Karpas-422 (cell line): ENCODE measurements at regions not wholly inside any gene's neighbourhood (a gene's known extent, or its start where the extent isn't known, plus 50 kb on each side); places are given as distances from the start of the nearest gene placed in this dataset.

Source experiments
- DNase-seq: peaks from one replicate; pipeline ENCODE4 v3.0.0-alpha.2; 2015
- H2AFZ ChIP-seq: fragments of 200-600 bp; sonication (generic); 2 replicates; pipeline ENCODE4 v1.6.1; 2014; ENCODE audit warnings: antibody characterized with exemption, low read length, mixed read lengths
- H3K27ac ChIP-seq: fragments of 200-600 bp; sonication (generic); 2 replicates; pipeline ENCODE4 v1.5.1; 2014; ENCODE audit warnings: mild to moderate bottlenecking, low read length, moderate library complexity
- H3K27me3 ChIP-seq: fragments of 200-600 bp; sonication (generic); 2 replicates; pipeline ENCODE4 v1.6.1; 2014; ENCODE audit warnings: low read length, mixed read lengths
- H3K36me3 ChIP-seq: fragments of 200-600 bp; sonication (generic); 2 replicates; pipeline ENCODE4 v1.6.1; 2014; ENCODE audit warnings: low read length, mixed read lengths; ENCODE audit not compliant: insufficient read depth
- H3K4me1 ChIP-seq: fragments of 200-600 bp; sonication (generic); 2 replicates; pipeline ENCODE4 v1.6.1; 2014; ENCODE audit warnings: mild to moderate bottlenecking, low read length, mixed read lengths
- H3K4me2 ChIP-seq: fragments of 200-600 bp; sonication (generic); 2 replicates; pipeline ENCODE4 v1.6.1; 2014; ENCODE audit warnings: low read length, low read depth, mild to moderate bottlenecking; ENCODE audit not compliant: poor library complexity, severe bottlenecking
- H3K4me3 ChIP-seq: fragments of 200-600 bp; sonication (generic); 2 replicates; pipeline ENCODE4 v1.5.1; 2014; ENCODE audit warnings: mild to moderate bottlenecking, antibody characterized with exemption, low read length, mixed read lengths
- H3K79me2 ChIP-seq: fragments of 200-600 bp; sonication (generic); 2 replicates; pipeline ENCODE4 v1.6.1; 2014; ENCODE audit warnings: mild to moderate bottlenecking, low read length, mixed read lengths
- H3K9ac ChIP-seq: fragments of 200-600 bp; sonication (generic); 2 replicates; pipeline ENCODE4 v1.6.0; 2014; ENCODE audit warnings: low read length
- H3K9me2 ChIP-seq: fragments of 200-600 bp; sonication (generic), shearing (Covaris generic); replicated peaks from 2 replicates; pipeline ENCODE4 v1.6.0; 2014; ENCODE audit warnings: mild to moderate bottlenecking, low read length, moderate library complexity; ENCODE audit not compliant: insufficient read depth
- H3K9me3 ChIP-seq: fragments of 300-700, 200-600 bp; sonication (generic); 2 replicates; pipeline ENCODE4 v1.6.1; 2014; ENCODE audit warnings: low read length, mixed read lengths
- H4K20me1 ChIP-seq: fragments of 200-600 bp; sonication (generic); 2 replicates; pipeline ENCODE4 v1.6.1; 2014; ENCODE audit warnings: mild to moderate bottlenecking, antibody characterized with exemption, low read length, low read depth; ENCODE audit not compliant: insufficient read depth

- H3K79me2 ChIP-seq: no peaks in the 10 kb centered on the region
- H3K4me1 ChIP-seq: no peaks in the 10 kb centered on the region
- H3K4me3 ChIP-seq: no peak overlapping the region
- H3K27me3 ChIP-seq: no peaks in the 10 kb centered on the region
- H3K36me3 ChIP-seq: no peaks in the 10 kb centered on the region
- no peak overlapping the region for H3K27ac ChIP-seq
- no peaks in the 10 kb centered on the region for H3K9me3 ChIP-seq
- no peaks in the 10 kb centered on the region for H4K20me1 ChIP-seq
- no peak overlapping the region for H3K4me2 ChIP-seq
- H2AFZ ChIP-seq: no peak overlapping the region
- no peak overlapping the region for H3K9ac ChIP-seq
- no peaks in the 10 kb centered on the region for H3K9me2 ChIP-seq
- no peak for DNase-seq
Observed at GRCh38 chr9:22718653-22719052, 272.0 kb downstream of the DMRTA1 start.

- Histone ChIP-seq H4K20me1 (no peaks in the 10 kb centered on the region), H3K27me3 (no peaks in the 10 kb centered on the region), H2AFZ (no peak overlapping the region), H3K4me2 (no peak overlapping the region), H3K4me3 (no peak overlapping the region), H3K4me1 (no peaks in the 10 kb centered on the region), H3K79me2 (no peaks in the 10 kb centered on the region), H3K9ac (no peak overlapping the region), H3K27ac (no peak overlapping the region), H3K9me2 (no peaks in the 10 kb centered on the region), H3K36me3 (no peaks in the 10 kb centered on the region), H3K9me3 (no peaks in the 10 kb centered on the region)
- DNase-seq: no peak
Observed at GRCh38 chr9:22722492-22722891, 275.9 kb downstream of the DMRTA1 start.

GRCh38 chr9:22731786-22732185, 285.2 kb downstream of the DMRTA1 start:
- H3K9me3 ChIP-seq: no peaks in the 10 kb centered on the region
- H3K79me2 ChIP-seq: no peaks in the 10 kb centered on the region
- no peak overlapping the region for H3K27ac ChIP-seq
- no peak overlapping the region for H3K9ac ChIP-seq
- no peaks in the 10 kb centered on the region for H4K20me1 ChIP-seq
- H3K36me3 ChIP-seq: no peaks in the 10 kb centered on the region
- H3K27me3 ChIP-seq: no peaks in the 10 kb centered on the region
- H3K4me1 ChIP-seq: no peaks in the 10 kb centered on the region
- H3K9me2 ChIP-seq: no peaks in the 10 kb centered on the region
- no peak for DNase-seq
- H3K4me3 ChIP-seq: no peak overlapping the region
- no peak overlapping the region for H3K4me2 ChIP-seq
- H2AFZ ChIP-seq: no peak overlapping the region

- no peaks in the 10 kb centered on the region for H3K36me3 ChIP-seq
- no peaks in the 10 kb centered on the region for H3K9me3 ChIP-seq
- no peak for DNase-seq
- no peak overlapping the region for H3K4me2 ChIP-seq
- H2AFZ ChIP-seq: no peak overlapping the region
- no peak overlapping the region for H3K27ac ChIP-seq
- no peak overlapping the region for H3K9ac ChIP-seq
- no peaks in the 10 kb centered on the region for H3K4me1 ChIP-seq
- H3K9me2 ChIP-seq: no peaks in the 10 kb centered on the region
- no peaks in the 10 kb centered on the region for H4K20me1 ChIP-seq
- no peaks in the 10 kb centered on the region for H3K27me3 ChIP-seq
- H3K4me3 ChIP-seq: no peak overlapping the region
- no peaks in the 10 kb centered on the region for H3K79me2 ChIP-seq
Observed at GRCh38 chr9:22739712-22740111, 293.1 kb downstream of the DMRTA1 start.

- Histone ChIP-seq H3K4me2 (no peak overlapping the region), H3K9me3 (no peaks in the 10 kb centered on the region), H4K20me1 (no peaks in the 10 kb centered on the region), H3K9me2 (no peaks in the 10 kb centered on the region), H3K27ac (no peak overlapping the region), H2AFZ (no peak overlapping the region), H3K79me2 (no peaks in the 10 kb centered on the region), H3K4me3 (no peak overlapping the region), H3K36me3 (no peaks in the 10 kb centered on the region), H3K9ac (no peak overlapping the region), H3K4me1 (no peaks in the 10 kb centered on the region), H3K27me3 (no peaks in the 10 kb centered on the region)
- no peak for DNase-seq
Observed at GRCh38 chr9:22740781-22741180, 294.2 kb downstream of the DMRTA1 start.

GRCh38 chr9:22742401-22742800, 295.8 kb downstream of the DMRTA1 start:
- H3K4me2 ChIP-seq: no peak overlapping the region
- H3K4me1 ChIP-seq: no peaks in the 10 kb centered on the region
- H3K36me3 ChIP-seq: no peaks in the 10 kb centered on the region
- no peak overlapping the region for H3K9ac ChIP-seq
- no peak for DNase-seq
- H3K9me3 ChIP-seq: no peaks in the 10 kb centered on the region
- no peaks in the 10 kb centered on the region for H3K27me3 ChIP-seq
- H3K27ac ChIP-seq: no peak overlapping the region
- no peaks in the 10 kb centered on the region for H4K20me1 ChIP-seq
- no peaks in the 10 kb centered on the region for H3K9me2 ChIP-seq
- no peak overlapping the region for H3K4me3 ChIP-seq
- no peaks in the 10 kb centered on the region for H3K79me2 ChIP-seq
- H2AFZ ChIP-seq: no peak overlapping the region

GRCh38 chr9:22773501-22774220, 327.0 kb downstream of the DMRTA1 start:
- Histone ChIP-seq H3K4me3 (no peak overlapping the region), H3K9ac (no peak overlapping the region), H3K9me3 (no peaks in the 10 kb centered on the region)

GRCh38 chr9:22790329-22790728, 343.7 kb downstream of the DMRTA1 start:
- H3K9ac ChIP-seq: no peak overlapping the region

More at GRCh38 chr9:22773501-22774220, 327.0 kb downstream of the DMRTA1 start:
- no peaks in the 10 kb centered on the region for H4K20me1 ChIP-seq
- no peaks in the 10 kb centered on the region for H3K79me2 ChIP-seq
- no peaks in the 10 kb centered on the region for H3K27me3 ChIP-seq
- no peaks in the 10 kb centered on the region for H3K36me3 ChIP-seq
- H3K27ac ChIP-seq: no peak overlapping the region
- no peak overlapping the region for H2AFZ ChIP-seq
- H3K9me2 ChIP-seq: no peaks in the 10 kb centered on the region
- DNase-seq: no peak
- no peaks in the 10 kb centered on the region for H3K4me1 ChIP-seq
- no peak overlapping the region for H3K4me2 ChIP-seq

More at GRCh38 chr9:22790329-22790728, 343.7 kb downstream of the DMRTA1 start:
- H3K4me2 ChIP-seq: no peak overlapping the region
- no peak overlapping the region for H3K4me3 ChIP-seq
- no peak overlapping the region for H3K27ac ChIP-seq
- no peaks in the 10 kb centered on the region for H3K9me3 ChIP-seq
- H3K79me2 ChIP-seq: no peaks in the 10 kb centered on the region
- H2AFZ ChIP-seq: no peak overlapping the region
- H3K36me3 ChIP-seq: no peaks in the 10 kb centered on the region
- no peaks in the 10 kb centered on the region for H3K4me1 ChIP-seq
- H3K27me3 ChIP-seq: no peaks in the 10 kb centered on the region
- no peak for DNase-seq
- H4K20me1 ChIP-seq: no peaks in the 10 kb centered on the region
- H3K9me2 ChIP-seq: no peaks in the 10 kb centered on the region
